ENCODE measurements at regions not wholly inside any gene's neighbourhood (a gene's known extent, or its start where the extent isn't known, plus 50 kb on each side); places are given as distances from the start of the nearest gene placed in this dataset.

GRCh38 chr6:148249160-148249559 lies 93.5 kb upstream of the SASH1 start:
- no peaks in the 10 kb centered on the region for H3K9me1 ChIP-seq (ENCODE audit: insufficient read depth, low read length)
- H2AFZ ChIP-seq (replicated peaks; ENCODE audit: low read length, poor library complexity): no peak overlapping the region
- no peak overlapping the region for H3K4me3 ChIP-seq (ENCODE audit: insufficient read depth, low read depth, low read length)
- H3K27ac ChIP-seq (ENCODE audit: insufficient read depth, low read length): no peak overlapping the region
- no peak overlapping the region for H3K14ac ChIP-seq (replicated peaks; ENCODE audit: low read depth, low read length)
- H3K9ac ChIP-seq (ENCODE audit: low read depth, low read length): no peak overlapping the region
- no peaks in the 10 kb centered on the region for H3K9me3 ChIP-seq (ENCODE audit: control insufficient read depth, insufficient read depth, low read length)
- ChIA-PET POLR2A (ENCODE audit: unreplicated experiment) (no interaction called here), CTCF (interaction anchor here (1.2 kb wide), 1 partner anchor 72 kb away, joined by 3 read pairs; no protein-coding TSS in a partner anchor)
- no peak overlapping the region for H4K91ac ChIP-seq (ENCODE audit: insufficient read depth, low read depth, low read length)
- intact Hi-C loops (cut with micrococcal nuclease) (no loop called here), dilution Hi-C loops (cut with HindIII; ENCODE audit: low sequenced_read_pairs, unreplicated experiment) (no loop called here), in situ Hi-C loops (cut with MboI; ENCODE audit: low sequenced_read_pairs) (loop anchor here (5.0 kb wide), 1 partner anchor 62 kb away; no protein-coding TSS in a partner anchor)
- H3K4me2 ChIP-seq (ENCODE audit: low read depth, low read length): no peak overlapping the region
- H4K5ac ChIP-seq (ENCODE audit: low read depth, low read length): no peak overlapping the region
- no peak overlapping the region for H3K18ac ChIP-seq (ENCODE audit: low read depth, low read length)
- H2BK5ac ChIP-seq (ENCODE audit: low read depth, low read length, poor library complexity, severe bottlenecking): no peak overlapping the region
- no peaks in the 10 kb centered on the region for H3K79me1 ChIP-seq (ENCODE audit: low read depth in 1 of 2, low read length in 2 of 2)
- H4K20me1 ChIP-seq (ENCODE audit: insufficient read depth, low read length): no peaks in the 10 kb centered on the region
- DNase-seq (no peak), ATAC-seq (ENCODE audit: low read depth) (no peak)
- no peak overlapping the region for H3K4ac ChIP-seq (ENCODE audit: low read depth, low read length)
- no TSS peak for BruUV-seq (replicated peaks)
- no peak for TF ChIP-seq MAFK (IDR thresholded peaks at IDR 0.05; ENCODE audit: low read depth, low read length)
- TF ChIP-seq RAD21 (IDR thresholded peaks at IDR 0.05; ENCODE audit: low read length): no peak
- TF ChIP-seq, protein P1, sequence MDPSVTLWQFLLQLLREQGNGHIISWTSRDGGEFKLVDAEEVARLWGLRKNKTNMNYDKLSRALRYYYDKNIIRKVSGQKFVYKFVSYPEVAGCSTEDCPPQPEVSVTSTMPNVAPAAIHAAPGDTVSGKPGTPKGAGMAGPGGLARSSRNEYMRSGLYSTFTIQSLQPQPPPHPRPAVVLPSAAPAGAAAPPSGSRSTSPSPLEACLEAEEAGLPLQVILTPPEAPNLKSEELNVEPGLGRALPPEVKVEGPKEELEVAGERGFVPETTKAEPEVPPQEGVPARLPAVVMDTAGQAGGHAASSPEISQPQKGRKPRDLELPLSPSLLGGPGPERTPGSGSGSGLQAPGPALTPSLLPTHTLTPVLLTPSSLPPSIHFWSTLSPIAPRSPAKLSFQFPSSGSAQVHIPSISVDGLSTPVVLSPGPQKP (IDR thresholded peaks at IDR 0.05; ENCODE audit: borderline replicate concordance, low read depth, low read length): no peak
- TF ChIP-seq NFE2L2 (IDR thresholded peaks at IDR 0.05; ENCODE audit: low read depth, low read length): no peak
- no peak for TF ChIP-seq MAZ (IDR thresholded peaks at IDR 0.05; ENCODE audit: borderline replicate concordance, low read depth, low read length)
- no peak for TF ChIP-seq SMC3 (IDR thresholded peaks at IDR 0.05; ENCODE audit: low read depth, low read length)
- TF ChIP-seq BHLHE40 (IDR thresholded peaks at IDR 0.05; ENCODE audit: low read depth, low read length): no peak
- no peak for TF ChIP-seq MXI1 (IDR thresholded peaks at IDR 0.05; ENCODE audit: borderline replicate concordance, low read depth, low read length)
- TF ChIP-seq, protein P2, sequence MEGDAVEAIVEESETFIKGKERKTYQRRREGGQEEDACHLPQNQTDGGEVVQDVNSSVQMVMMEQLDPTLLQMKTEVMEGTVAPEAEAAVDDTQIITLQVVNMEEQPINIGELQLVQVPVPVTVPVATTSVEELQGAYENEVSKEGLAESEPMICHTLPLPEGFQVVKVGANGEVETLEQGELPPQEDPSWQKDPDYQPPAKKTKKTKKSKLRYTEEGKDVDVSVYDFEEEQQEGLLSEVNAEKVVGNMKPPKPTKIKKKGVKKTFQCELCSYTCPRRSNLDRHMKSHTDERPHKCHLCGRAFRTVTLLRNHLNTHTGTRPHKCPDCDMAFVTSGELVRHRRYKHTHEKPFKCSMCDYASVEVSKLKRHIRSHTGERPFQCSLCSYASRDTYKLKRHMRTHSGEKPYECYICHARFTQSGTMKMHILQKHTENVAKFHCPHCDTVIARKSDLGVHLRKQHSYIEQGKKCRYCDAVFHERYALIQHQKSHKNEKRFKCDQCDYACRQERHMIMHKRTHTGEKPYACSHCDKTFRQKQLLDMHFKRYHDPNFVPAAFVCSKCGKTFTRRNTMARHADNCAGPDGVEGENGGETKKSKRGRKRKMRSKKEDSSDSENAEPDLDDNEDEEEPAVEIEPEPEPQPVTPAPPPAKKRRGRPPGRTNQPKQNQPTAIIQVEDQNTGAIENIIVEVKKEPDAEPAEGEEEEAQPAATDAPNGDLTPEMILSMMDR (conservative IDR thresholded peaks at IDR 0.05; ENCODE audit: low read depth, low read length): no peak
- TF ChIP-seq RFX5 (IDR thresholded peaks at IDR 0.05; ENCODE audit: low read depth, low read length): no peak
- no peak for TF ChIP-seq POLR2A (IDR thresholded peaks at IDR 0.05; ENCODE audit: low read depth, low read length)
- no peak for TF ChIP-seq FOS (IDR thresholded peaks at IDR 0.05; ENCODE audit: low read depth, low read length)
- no peak for TF ChIP-seq CEBPB (IDR thresholded peaks at IDR 0.05; ENCODE audit: low read depth, low read length)
- no peak for TF ChIP-seq RCOR1 (IDR thresholded peaks at IDR 0.05; ENCODE audit: insufficient replicate concordance, low read length)
- no peak for TF ChIP-seq CHD1 (IDR thresholded peaks at IDR 0.05; ENCODE audit: low read depth, low read length)
- TF ChIP-seq USF2 (IDR thresholded peaks at IDR 0.05; ENCODE audit: low read depth, low read length): no peak
- no peak overlapping the region for H2BK20ac ChIP-seq (ENCODE audit: low read depth, low read length)
- no peak overlapping the region for H2BK120ac ChIP-seq (ENCODE audit: low read depth, low read length)
- no peaks in the 10 kb centered on the region for H3K36me3 ChIP-seq (ENCODE audit: control insufficient read depth, insufficient read depth, low read length)
- no peak overlapping the region for H4K8ac ChIP-seq (ENCODE audit: low read depth in 2 of 2, low read length in 2 of 2)
- no peak overlapping the region for H3K56ac ChIP-seq (ENCODE audit: extremely low read depth, insufficient read depth, low read length)
- no peak overlapping the region for H2AK5ac ChIP-seq (ENCODE audit: low read depth, low read length)
- no peak overlapping the region for H2BK15ac ChIP-seq (ENCODE audit: low read depth, low read length)
- H3K4me1 ChIP-seq (ENCODE audit: control insufficient read depth, insufficient read depth, low read length): peaks cover 7% of the 10 kb centered on the region
- WGBS, 2 experiments (ENCODE audit: extremely low coverage in 2 of 2, insufficient read length in 1 of 2): 100% methylated on average over 2 of the region's 6 CpGs; no CpG with 5 or more reads in 1 of the 2 experiments
- H3K23ac ChIP-seq (ENCODE audit: low read depth, low read length): no peak overlapping the region
- H2AK9ac ChIP-seq (replicated peaks; ENCODE audit: low read depth, low read length, poor library complexity): no peak overlapping the region
- no peaks in the 10 kb centered on the region for H3K27me3 ChIP-seq (ENCODE audit: control insufficient read depth, insufficient read depth, low read length)

Data from IMR-90 (cell line).